ENCODE measurements at regions not wholly inside any gene's neighbourhood (a gene's known extent, or its start where the extent isn't known, plus 50 kb on each side); places are given as distances from the start of the nearest gene placed in this dataset.

GRCh38 chr4:79211490-79211889 lies 114.4 kb downstream of the NAA11 start (continued):
- no peak for TF ChIP-seq ZNF280A (IDR thresholded peaks at IDR 0.05; ENCODE audit: low read depth, partially characterized antibody)
- TF ChIP-seq MIER1 (IDR thresholded peaks at IDR 0.05; ENCODE audit: low read depth), result no peak
- 0 out of 2 replicates have a peak, but pooled peaks have one; percentile 7 for TF ChIP-seq CREB3L1 (IDR thresholded peaks at IDR 0.05; ENCODE audit: borderline replicate concordance, low read depth)
- 0 out of 2 replicates have a peak, but pooled peaks have one; percentile 25 for TF ChIP-seq PATZ1 (CRISPR knock-in tag; IDR thresholded peaks at IDR 0.05; ENCODE audit: borderline replicate concordance)
- peak; percentile 40; the same call in 1 of the 2 replicates for TF ChIP-seq CC2D1A (IDR thresholded peaks at IDR 0.05)
- 0 out of 2 replicates have a peak, but pooled peaks have one; percentile 21 for TF ChIP-seq ZNF740 (CRISPR knock-in tag; IDR thresholded peaks at IDR 0.05)
- peak in 1 of 2 experiments; percentile 56; a peak in 1 of 4 replicates for TF ChIP-seq ZNF740 (tag; IDR thresholded peaks at IDR 0.05)
- peak; percentile 57 for TF ChIP-seq POLR2AphosphoS5 (IDR thresholded peaks at IDR 0.05; ENCODE audit: control insufficient read depth, insufficient read depth, low read depth, low read length)
- TF ChIP-seq ETV5 (CRISPR knock-in tag; IDR thresholded peaks at IDR 0.05; ENCODE audit: low read depth), result 0 out of 2 replicates have a peak, but pooled peaks have one; percentile 31
- 0 out of 2 replicates have a peak, but pooled peaks have one; percentile 10 for TF ChIP-seq ZBTB12 (CRISPR knock-in tag; IDR thresholded peaks at IDR 0.05)
- TF ChIP-seq PYGO2 (tag; IDR thresholded peaks at IDR 0.05), result 0 out of 2 replicates have a peak, but pooled peaks have one; percentile 3
- TF ChIP-seq ZNF263 (CRISPR knock-in tag; IDR thresholded peaks at IDR 0.05; ENCODE audit: borderline replicate concordance), result no peak
- TF ChIP-seq KDM4B (IDR thresholded peaks at IDR 0.05; ENCODE audit: borderline replicate concordance in 2 of 2, low read depth in 1 of 2), result peak in 1 of 2 experiments; percentile 85; a peak in 2 of 4 replicates
- TF ChIP-seq NR0B1 (IDR thresholded peaks at IDR 0.05; ENCODE audit: partially characterized antibody), result no peak
- TF ChIP-seq NR2C2 (CRISPR knock-in tag; IDR thresholded peaks at IDR 0.05), result no peak
- 0 out of 2 replicates have a peak, but pooled peaks have one; percentile 1 for TF ChIP-seq NR2C2 (tag; IDR thresholded peaks at IDR 0.05)
- TF ChIP-seq ZNF655 (CRISPR knock-in tag; IDR thresholded peaks at IDR 0.05), result peak; percentile 17; the same call in 1 of the 2 replicates

All from K562 (cell line).